H9 (cell line): ENCODE measurements at regions not wholly inside any gene's neighbourhood (a gene's known extent, or its start where the extent isn't known, plus 50 kb on each side); places are given as distances from the start of the nearest gene placed in this dataset.

ENCODE experiments used
- DNase-seq: peaks from one replicate; pipeline ENCODE4 v3.0.0-alpha.2; 2017
- H2AFZ ChIP-seq: one replicate; pipeline ENCODE4 v1.6.1; 2013; ENCODE audit warnings: mild to moderate bottlenecking, low read length, control low read depth, moderate library complexity
- H2AK5ac ChIP-seq: 2 replicates; pipeline ENCODE4 v1.6.1; 2013; ENCODE audit warnings: low read length, control low read depth, mixed read lengths; ENCODE audit not compliant: insufficient read length
- H2BK120ac ChIP-seq: one replicate; pipeline ENCODE4 v1.6.1; 2013; ENCODE audit warnings: low read depth, mild to moderate bottlenecking, low read length, control low read depth, inconsistent platforms; ENCODE audit not compliant: poor library complexity, severe bottlenecking
- H2BK12ac ChIP-seq: 2 replicates; pipeline ENCODE4 v1.6.1; 2013; ENCODE audit warnings: low read length, control low read depth, mixed read lengths, low read depth; ENCODE audit not compliant: insufficient read length
- H2BK15ac ChIP-seq: 2 replicates; pipeline ENCODE4 v1.6.1; 2013; ENCODE audit warnings: low read depth, low read length, control low read depth
- H2BK20ac ChIP-seq: one replicate; pipeline ENCODE4 v1.6.1; 2013; ENCODE audit warnings: low read depth, mild to moderate bottlenecking, low read length, control low read depth, inconsistent platforms; ENCODE audit not compliant: poor library complexity, severe bottlenecking
- H2BK5ac ChIP-seq: 2 replicates; pipeline ENCODE4 v1.6.1; 2013; ENCODE audit warnings: low read length, control low read depth, mixed read lengths; ENCODE audit not compliant: insufficient read length
- H3K14ac ChIP-seq: 2 replicates; pipeline ENCODE4 v1.6.1; 2013; ENCODE audit warnings: low read length, control low read depth; ENCODE audit not compliant: insufficient read depth
- H3K18ac ChIP-seq: 2 replicates; pipeline ENCODE4 v1.6.1; 2013; ENCODE audit warnings: low read depth, mild to moderate bottlenecking, mixed read lengths, low read length, control low read depth; ENCODE audit not compliant: insufficient read length
- H3K23ac ChIP-seq: 2 replicates; pipeline ENCODE4 v1.6.1; 2013; ENCODE audit warnings: low read length, control low read depth, mixed read lengths, low read depth; ENCODE audit not compliant: insufficient read length
- H3K23me2 ChIP-seq: 2 replicates; pipeline ENCODE4 v1.6.1; 2013; ENCODE audit warnings: low read depth, mild to moderate bottlenecking, mixed read lengths, low read length, control low read depth; ENCODE audit not compliant: insufficient read length, poor library complexity, severe bottlenecking
- H3K27ac ChIP-seq: 2 replicates; pipeline ENCODE4 v1.5.1; 2013; ENCODE audit warnings: low read length, control low read depth, mixed read lengths, low read depth; ENCODE audit not compliant: insufficient read length
- H3K27me3 ChIP-seq: 2 replicates; pipeline ENCODE4 v1.6.1; 2013; ENCODE audit warnings: low read length, control low read depth, inconsistent platforms; ENCODE audit not compliant: insufficient read depth
- H3K4ac ChIP-seq: 2 replicates; pipeline ENCODE4 v1.6.1; 2013; ENCODE audit warnings: low read depth, mild to moderate bottlenecking, control low read depth, inconsistent platforms, low read length, moderate library complexity
- H3K4me1 ChIP-seq: 2 replicates; pipeline ENCODE4 v1.6.1; 2013; ENCODE audit warnings: low read length, control low read depth, inconsistent platforms; ENCODE audit not compliant: insufficient read depth
- H3K4me2 ChIP-seq: 2 replicates; pipeline ENCODE4 v1.6.1; 2013; ENCODE audit warnings: low read length, control low read depth, mixed read lengths; ENCODE audit not compliant: insufficient read length, insufficient read depth
- H3K56ac ChIP-seq: 2 replicates; pipeline ENCODE4 v1.6.1; 2013; ENCODE audit warnings: low read depth, mild to moderate bottlenecking, mixed read lengths, low read length, control low read depth; ENCODE audit not compliant: insufficient read length
- H3K79me1 ChIP-seq: 2 replicates; pipeline ENCODE4 v1.6.1; 2013; ENCODE audit warnings: low read depth, mild to moderate bottlenecking, moderate library complexity, low read length, control low read depth, inconsistent platforms; ENCODE audit not compliant: insufficient read depth, poor library complexity, severe bottlenecking
- H3K79me2 ChIP-seq: 2 replicates; pipeline ENCODE4 v1.6.1; 2013; ENCODE audit warnings: low read length, control low read depth, inconsistent platforms; ENCODE audit not compliant: insufficient read depth
- H3K9ac ChIP-seq: 2 replicates; pipeline ENCODE4 v1.6.1; 2013; ENCODE audit warnings: low read length, control low read depth, mixed read lengths; ENCODE audit not compliant: insufficient read length; ENCODE audit errors: extremely low read depth
- H3K9me3 ChIP-seq: one replicate; pipeline ENCODE4 v1.6.1; 2013; ENCODE audit warnings: low read depth, low read length, inconsistent platforms; ENCODE audit not compliant: control insufficient read depth
- H3T11ph ChIP-seq: one replicate; pipeline ENCODE4 v1.6.1; 2013; ENCODE audit warnings: mild to moderate bottlenecking, low read length, control low read depth, inconsistent platforms
- H4K20me1 ChIP-seq: one replicate; pipeline ENCODE4 v1.6.1; 2013; ENCODE audit not compliant: control insufficient read depth, insufficient read length, insufficient read depth
- H4K5ac ChIP-seq: 2 replicates; pipeline ENCODE4 v1.6.1; 2013; ENCODE audit warnings: low read depth, mild to moderate bottlenecking, mixed read lengths, low read length, control low read depth; ENCODE audit not compliant: insufficient read length
- H4K8ac ChIP-seq: replicated peaks from 2 replicates; pipeline ENCODE4 v1.6.1; 2013; ENCODE audit warnings: low read length, control low read depth, mixed read lengths, low read depth; ENCODE audit not compliant: insufficient read length
- H4K91ac ChIP-seq: 2 replicates; pipeline ENCODE4 v1.6.1; 2013; ENCODE audit warnings: low read depth, mild to moderate bottlenecking, moderate library complexity, mixed read lengths, low read length, control low read depth; ENCODE audit not compliant: insufficient read length
- H3K27ac Mint-ChIP-seq, 3 experiments: 2 replicates in 2 of 3; 3 replicates in 1 of 3; pipeline ENCODE4 v1.8.0; 2020 to 2021; ENCODE audit warnings: mixed read lengths in 3 of 3, mild to moderate bottlenecking in 1 of 3, moderate library complexity in 1 of 3
- H3K27me3 Mint-ChIP-seq: 2 replicates; pipeline ENCODE4 v1.8.0; 2021; ENCODE audit warnings: low read depth, mild to moderate bottlenecking, moderate library complexity, mixed read lengths
- H3K36me3 Mint-ChIP-seq, 3 experiments: 2 replicates in 2 of 3; 3 replicates in 1 of 3; pipeline ENCODE4 v1.8.0; 2020 to 2021; ENCODE audit warnings: low read depth in 3 of 3, mixed read lengths in 3 of 3; ENCODE audit not compliant: insufficient read depth in 1 of 3
- H3K4me1 Mint-ChIP-seq, 2 experiments: 2 replicates each; pipeline ENCODE4 v1.8.0; 2020; ENCODE audit warnings: mixed read lengths in 2 of 2
- H3K4me3 Mint-ChIP-seq, 2 experiments: 2 replicates in 1 of 2; 3 replicates in 1 of 2; pipeline ENCODE4 v1.8.0; 2020 to 2021; ENCODE audit warnings: mild to moderate bottlenecking in 2 of 2, mixed read lengths in 2 of 2, moderate library complexity in 1 of 2
- H3K9me3 Mint-ChIP-seq, 2 experiments: 2 replicates in 1 of 2; 3 replicates in 1 of 2; pipeline ENCODE4 v1.8.0; 2020; ENCODE audit warnings: mild to moderate bottlenecking in 2 of 2, mixed read lengths in 2 of 2, moderate library complexity in 1 of 2
- CTCF ChIP-seq: fragments of 200-600 bp; sonication (generic); conservative IDR thresholded peaks from 3 replicates; pipeline ENCODE4 v1.8.0; 2021; ENCODE audit warnings: antibody characterized with exemption, mild to moderate bottlenecking

DNA sequence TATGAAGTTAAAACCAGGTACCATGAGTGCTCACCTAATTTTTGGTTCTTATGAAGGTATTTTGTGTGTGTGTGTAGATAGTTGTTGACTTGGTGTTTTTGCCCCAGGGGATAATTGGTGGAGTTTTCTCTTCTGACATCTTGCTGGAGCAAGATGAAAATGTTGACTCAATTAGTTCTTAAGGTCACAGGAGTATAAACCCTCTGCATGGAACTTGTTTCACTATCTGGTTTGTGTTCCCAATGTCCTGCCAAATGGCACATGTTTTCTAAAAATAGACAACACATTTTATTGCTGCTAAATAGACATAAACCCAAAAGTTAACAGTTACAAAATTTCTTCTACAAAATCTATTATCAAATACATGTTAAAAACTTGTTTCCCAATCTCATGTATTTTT lies 180.9 kb downstream of the FAM170A start:
- H2BK120ac ChIP-seq = no peak overlapping the region
- Mint-ChIP-seq H3K36me3 (peaks cover 0 to 15% (median 0%) of the 10 kb centered on the region in 3 experiments; a peak in 2 of 7 replicates), H3K4me1 (peaks cover 11 to 15% of the 10 kb centered on the region in 2 experiments), H3K9me3 (peaks cover 8 to 9% of the 10 kb centered on the region in 2 experiments; a peak in 4 of 5 replicates), H3K27me3 (no peaks in the 10 kb centered on the region), H3K27ac (no peak overlapping the region), H3K4me3 (no peak overlapping the region)
- no peak overlapping the region for H3K23ac ChIP-seq
- no peaks in the 10 kb centered on the region for H3K79me1 ChIP-seq
- peaks cover 3% of the 10 kb centered on the region; the same call in 1 of the 2 replicates for H3K4me1 ChIP-seq
- no peak overlapping the region for H3K56ac ChIP-seq
- no peak overlapping the region for H3K4ac ChIP-seq
- H3T11ph ChIP-seq = no peak overlapping the region
- H3K18ac ChIP-seq = no peak overlapping the region
- H3K9ac ChIP-seq = no peak overlapping the region
- no peak overlapping the region for H3K27ac ChIP-seq
- H4K8ac ChIP-seq = no peak overlapping the region
- no peak for TF ChIP-seq CTCF
- no peak overlapping the region for H3K14ac ChIP-seq
- H2BK20ac ChIP-seq = no peak overlapping the region
- no peak overlapping the region for H2BK5ac ChIP-seq
- no peak overlapping the region for H4K5ac ChIP-seq
- no peaks in the 10 kb centered on the region for H3K27me3 ChIP-seq
- H4K91ac ChIP-seq = no peak overlapping the region
- no peak overlapping the region for H2AK5ac ChIP-seq
- H3K4me2 ChIP-seq = no peak overlapping the region
- H3K9me3 ChIP-seq = no peaks in the 10 kb centered on the region
- no peak overlapping the region for H2BK12ac ChIP-seq
- no peaks in the 10 kb centered on the region for H3K23me2 ChIP-seq
- no peak overlapping the region for H2BK15ac ChIP-seq
- no peaks in the 10 kb centered on the region for H3K79me2 ChIP-seq
- no peak for DNase-seq
- no peak overlapping the region for H2AFZ ChIP-seq
- no peaks in the 10 kb centered on the region for H4K20me1 ChIP-seq
